ENCODE measurements at regions not wholly inside any gene's neighbourhood (a gene's known extent, or its start where the extent isn't known, plus 50 kb on each side); places are given as distances from the start of the nearest gene placed in this dataset.
"Not testable (repeated sequence)": the region's sequence is repeated elsewhere in the genome, so short reads cannot be mapped to it uniquely, and the experiment has no call there.

DNA sequence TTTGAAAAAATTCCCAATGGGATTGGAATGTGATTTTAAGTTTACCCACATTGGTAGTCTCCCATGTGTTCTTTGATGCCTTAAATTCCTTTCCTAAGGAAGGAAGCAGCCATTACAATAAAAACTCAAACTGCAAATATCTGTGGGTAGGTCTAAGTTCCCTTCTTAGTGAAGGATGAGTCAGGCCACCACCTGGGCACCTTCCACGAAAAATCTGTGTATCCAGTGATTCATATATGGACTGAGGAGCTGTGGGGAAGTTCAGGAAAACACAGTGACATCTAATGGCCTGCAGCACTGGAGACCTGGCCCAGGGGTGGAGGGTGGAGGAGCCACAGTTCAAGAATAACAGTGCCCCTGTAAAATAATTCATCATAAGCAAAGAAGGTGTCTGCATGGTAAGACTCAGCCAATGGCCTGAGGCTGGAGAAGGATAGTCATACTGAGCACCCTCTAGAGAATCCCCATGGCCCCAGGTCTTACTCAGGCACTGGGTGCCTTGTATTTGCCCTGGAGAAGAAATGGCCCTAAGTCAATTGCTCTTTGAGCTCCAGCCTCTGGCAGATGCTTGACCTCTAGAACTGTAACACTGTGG is 248.6 kb downstream of the SP3 start:
- ATAC-seq (no peak), DNase-seq (no peak)
- Mint-ChIP-seq H3K27ac (no peak overlapping the region), H3K4me1 (no peaks in the 10 kb centered on the region), H3K9me3 (ENCODE audit: low read depth) (no peaks in the 10 kb centered on the region), H3K36me3 (ENCODE audit: low read depth) (no peaks in the 10 kb centered on the region), H3K27me3 (peaks cover 33% of the 10 kb centered on the region), H3K4me3 (no peak overlapping the region)
- intact Hi-C loops (cut with DNase I, micrococcal nuclease), result no loop called here
- POLR2A ChIA-PET, result no interaction called here
- CTCF ChIA-PET, result no interaction called here

DNA sequence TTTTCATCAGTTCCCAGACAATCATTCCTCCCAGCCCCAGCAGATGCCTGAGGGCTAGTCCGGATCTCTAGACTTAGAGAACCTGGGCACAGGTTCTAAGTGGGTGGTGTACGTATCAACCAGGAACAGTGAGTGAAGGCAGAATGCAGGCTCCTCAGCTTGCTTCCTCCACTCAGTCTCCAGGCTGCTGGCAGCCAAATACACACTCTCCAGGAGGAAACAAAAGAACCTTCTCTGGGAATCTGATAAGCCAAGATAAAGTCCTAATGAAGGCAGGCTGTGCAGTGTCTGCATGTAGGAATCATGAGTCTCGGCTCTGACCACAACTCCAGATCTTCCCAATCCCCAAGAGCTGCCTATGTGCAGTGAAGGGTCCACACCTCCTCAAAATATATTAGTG is 245.7 kb downstream of the SP3 start:
- Mint-ChIP-seq H3K36me3 (ENCODE audit: low read depth) (no peaks in the 10 kb centered on the region), H3K4me1 (no peaks in the 10 kb centered on the region), H3K4me3 (no peak overlapping the region), H3K27ac (no peak overlapping the region), H3K27me3 (peaks cover 44% of the 10 kb centered on the region), H3K9me3 (ENCODE audit: low read depth) (no peaks in the 10 kb centered on the region)
- no peak for DNase-seq
- intact Hi-C loops (cut with DNase I, micrococcal nuclease), result no loop called here
- no peak for ATAC-seq
- CTCF ChIA-PET, result no interaction called here
- POLR2A ChIA-PET, result no interaction called here

DNA sequence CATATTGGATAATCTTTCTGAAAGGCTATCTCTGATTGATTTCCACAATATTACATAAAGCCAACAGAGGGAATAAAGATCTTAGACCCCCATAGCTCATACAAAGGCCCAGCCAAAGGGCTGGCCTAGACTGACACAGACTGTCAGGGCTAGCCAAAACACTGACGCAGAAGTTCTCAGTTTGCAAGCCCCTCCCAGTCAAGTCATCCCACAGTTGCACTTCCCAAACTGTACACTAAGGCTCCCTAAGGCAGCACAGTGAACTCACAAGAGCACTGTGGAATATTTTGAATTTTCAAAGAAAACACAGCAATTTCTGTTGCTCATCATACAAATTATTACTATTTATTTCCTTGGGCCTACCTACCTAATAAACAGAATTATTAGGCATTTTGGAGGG is 244.9 kb downstream of the SP3 start:
- no peak overlapping the region for H3K4me3 Mint-ChIP-seq
- H3K27me3 Mint-ChIP-seq, result peaks cover 46% of the 10 kb centered on the region
- no peak for DNase-seq
- no peaks in the 10 kb centered on the region for H3K4me1 Mint-ChIP-seq
- CTCF ChIA-PET, result no interaction called here
- POLR2A ChIA-PET, result no interaction called here
- H3K36me3 Mint-ChIP-seq (ENCODE audit: low read depth), result no peaks in the 10 kb centered on the region
- no peaks in the 10 kb centered on the region for H3K9me3 Mint-ChIP-seq (ENCODE audit: low read depth)
- H3K27ac Mint-ChIP-seq, result no peak overlapping the region
- no peak for ATAC-seq
- intact Hi-C loops (cut with DNase I, micrococcal nuclease), result no loop called here

DNA sequence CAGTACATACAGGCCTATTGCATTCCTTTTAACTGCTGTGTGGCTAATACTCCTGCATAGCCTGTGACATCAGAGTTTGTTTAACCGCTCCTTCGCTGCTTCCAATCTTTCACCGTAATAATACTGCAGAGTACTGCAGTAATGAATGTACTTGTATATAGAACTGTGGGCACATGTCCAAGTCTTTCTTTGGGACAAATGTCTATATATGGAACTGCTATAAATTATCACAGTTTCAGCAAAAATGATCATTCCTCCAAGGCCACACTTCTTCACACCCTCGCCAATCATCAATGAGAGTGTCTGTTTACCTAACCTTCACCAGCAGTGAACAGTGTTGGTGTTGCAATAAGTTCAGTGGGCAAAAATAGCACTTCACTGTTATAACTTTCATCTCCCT is 230.4 kb downstream of the SP3 start:
- no peak overlapping the region for H3K27ac Mint-ChIP-seq
- H3K36me3 Mint-ChIP-seq (ENCODE audit: low read depth), result no peaks in the 10 kb centered on the region
- peaks cover 8% of the 10 kb centered on the region for H3K27me3 Mint-ChIP-seq
- DNase-seq (no peak), ATAC-seq (no peak)
- peaks cover 3% of the 10 kb centered on the region for H3K9me3 Mint-ChIP-seq (ENCODE audit: low read depth)
- intact Hi-C loops (cut with DNase I, micrococcal nuclease), result no loop called here
- no peak overlapping the region for H3K4me3 Mint-ChIP-seq
- H3K4me1 Mint-ChIP-seq, result no peaks in the 10 kb centered on the region
- ChIA-PET POLR2A (no interaction called here), CTCF (no interaction called here)

DNA sequence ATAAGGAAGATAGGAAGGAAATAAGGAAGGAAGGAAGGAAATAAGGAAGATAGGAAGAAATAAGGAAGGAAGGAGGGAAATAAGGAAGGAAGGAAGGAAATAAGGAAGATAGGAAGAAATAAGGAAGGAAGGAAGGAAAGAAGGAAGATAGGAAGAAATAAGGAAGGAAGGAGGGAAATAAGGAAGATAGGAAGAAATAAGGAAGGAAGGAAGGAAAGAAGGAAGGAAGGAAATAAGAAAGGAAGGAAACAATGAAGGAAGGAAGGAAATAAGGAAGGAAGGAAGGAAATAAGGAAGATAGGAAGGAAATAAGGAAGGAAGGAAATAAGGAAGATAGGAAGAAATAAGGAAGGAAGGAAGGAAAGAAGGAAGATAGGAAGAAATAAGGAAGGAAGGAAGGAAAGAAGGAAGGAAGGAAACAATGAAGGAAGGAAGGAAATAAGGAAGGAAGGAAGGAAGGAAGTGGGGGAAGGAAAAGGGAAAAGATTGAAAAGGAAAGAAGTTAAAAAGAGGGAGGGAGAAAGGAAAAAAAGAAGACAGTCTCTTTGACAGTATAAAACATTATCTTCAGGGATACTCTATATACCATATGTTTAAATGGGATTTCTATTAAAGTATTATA is 227.1 kb downstream of the SP3 start:
- CTCF ChIA-PET; POLR2A ChIA-PET; H3K4me1 Mint-ChIP-seq; H3K36me3 Mint-ChIP-seq (ENCODE audit: low read depth); ATAC-seq; DNase-seq; H3K27me3 Mint-ChIP-seq; H3K9me3 Mint-ChIP-seq (ENCODE audit: low read depth); intact Hi-C loops (cut with DNase I, micrococcal nuclease); H3K27ac Mint-ChIP-seq; H3K4me3 Mint-ChIP-seq: not testable (repeated sequence)

DNA sequence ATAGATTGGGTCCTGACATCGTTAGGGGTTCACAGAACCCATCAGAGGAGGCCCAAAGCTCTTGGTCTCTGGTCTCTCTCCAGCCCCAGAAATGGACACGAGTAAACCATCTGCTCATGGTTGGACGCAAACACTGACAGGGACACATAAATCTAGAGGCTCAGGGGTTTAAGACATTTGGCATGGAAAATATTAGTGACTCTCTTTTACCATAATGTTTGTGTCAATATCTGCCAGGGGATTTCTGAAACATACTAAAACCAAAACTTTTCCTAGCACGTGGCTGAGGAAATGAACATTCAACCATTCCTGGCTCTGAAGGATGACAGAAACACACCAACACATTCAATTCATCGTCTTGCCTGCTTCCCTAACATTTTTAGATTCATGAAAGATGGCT is 226.2 kb downstream of the SP3 start:
- Mint-ChIP-seq H3K9me3 (ENCODE audit: low read depth) (peaks cover 3% of the 10 kb centered on the region), H3K4me3 (no peak overlapping the region), H3K27me3 (peaks cover 4% of the 10 kb centered on the region), H3K36me3 (ENCODE audit: low read depth) (no peaks in the 10 kb centered on the region), H3K4me1 (no peaks in the 10 kb centered on the region), H3K27ac (no peak overlapping the region)
- POLR2A ChIA-PET, result no interaction called here
- intact Hi-C loops (cut with DNase I, micrococcal nuclease), result no loop called here
- ATAC-seq (no peak), DNase-seq (no peak)
- CTCF ChIA-PET, result no interaction called here

DNA sequence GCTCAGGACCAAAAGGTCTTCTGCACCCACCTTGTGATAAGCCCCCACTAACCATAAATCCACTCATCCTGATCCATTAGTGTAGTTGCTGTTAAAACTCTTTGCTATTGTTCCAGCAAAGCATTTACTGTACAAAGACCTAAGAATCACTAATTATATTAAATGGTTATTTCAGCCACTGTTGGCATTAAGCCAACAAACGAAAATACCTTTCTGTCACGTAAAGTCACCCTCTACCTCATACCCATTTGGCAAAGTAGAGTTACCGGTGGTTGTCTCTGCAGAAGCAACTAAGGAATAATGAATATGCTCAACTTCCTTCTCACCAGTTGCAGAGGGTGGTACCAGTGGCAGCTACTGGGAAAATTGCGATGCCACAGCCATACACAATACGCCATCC is 224.5 kb downstream of the SP3 start:
- H3K9me3 Mint-ChIP-seq (ENCODE audit: low read depth), result peaks cover 3% of the 10 kb centered on the region
- no peak for ATAC-seq
- no peak overlapping the region for H3K4me3 Mint-ChIP-seq
- peaks cover 4% of the 10 kb centered on the region for H3K27me3 Mint-ChIP-seq
- DNase-seq, result no peak
- no peak overlapping the region for H3K27ac Mint-ChIP-seq
- no peaks in the 10 kb centered on the region for H3K36me3 Mint-ChIP-seq (ENCODE audit: low read depth)
- ChIA-PET CTCF (no interaction called here), POLR2A (no interaction called here)
- intact Hi-C loops (cut with DNase I, micrococcal nuclease), result no loop called here
- no peaks in the 10 kb centered on the region for H3K4me1 Mint-ChIP-seq

DNA sequence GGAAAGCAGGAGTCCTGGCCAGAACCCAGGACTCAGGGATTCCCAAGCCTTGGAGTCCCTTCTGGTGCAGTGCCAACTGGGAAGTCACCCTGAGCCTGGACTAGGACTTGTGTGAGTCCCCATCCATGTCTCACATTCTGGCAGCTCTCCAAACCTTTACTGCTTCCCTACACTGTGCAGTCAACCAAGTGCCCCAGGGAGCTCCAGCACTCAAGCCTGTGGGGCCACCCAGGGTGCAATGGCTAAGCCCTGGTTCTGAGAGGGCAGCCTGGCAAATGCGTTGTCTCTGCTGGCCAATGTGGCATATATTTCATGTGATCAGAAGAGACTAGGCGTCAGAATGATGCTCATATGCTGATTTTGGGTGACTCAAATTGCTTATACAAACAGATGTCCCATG is 223.4 kb downstream of the SP3 start:
- CTCF ChIA-PET, result interaction anchor here (0.6 kb wide), 1 partner anchor 341 kb away, joined by 3 read pairs; no protein-coding TSS in a partner anchor
- no peak overlapping the region for H3K4me3 Mint-ChIP-seq
- no peaks in the 10 kb centered on the region for H3K4me1 Mint-ChIP-seq
- intact Hi-C loops (cut with DNase I, micrococcal nuclease), result no loop called here
- peaks cover 3% of the 10 kb centered on the region for H3K9me3 Mint-ChIP-seq (ENCODE audit: low read depth)
- ATAC-seq (no peak), DNase-seq (no peak)
- H3K27me3 Mint-ChIP-seq, result peaks cover 4% of the 10 kb centered on the region
- no peaks in the 10 kb centered on the region for H3K36me3 Mint-ChIP-seq (ENCODE audit: low read depth)
- POLR2A ChIA-PET, result no interaction called here
- H3K27ac Mint-ChIP-seq, result no peak overlapping the region

DNA sequence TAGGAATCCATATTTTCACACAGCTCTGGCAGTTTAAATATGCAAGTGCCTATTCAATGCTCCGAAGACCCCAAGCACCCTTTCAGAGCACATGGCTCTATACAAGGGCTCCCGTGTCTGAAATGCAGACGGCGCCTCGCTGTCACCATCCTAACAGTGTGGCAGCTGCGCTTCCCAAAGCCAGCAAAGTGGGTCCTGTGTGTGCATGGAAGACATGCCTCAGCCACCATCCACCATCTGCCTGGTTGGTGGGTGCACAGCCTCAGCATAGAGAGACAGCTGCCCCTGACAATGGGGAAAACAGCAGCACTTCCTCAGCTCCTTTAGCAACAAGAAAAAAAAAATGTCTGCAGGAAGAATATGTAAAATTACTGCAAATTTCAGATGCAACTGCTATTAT is 218.1 kb downstream of the SP3 start:
- H3K4me1 Mint-ChIP-seq, result no peaks in the 10 kb centered on the region

DNA sequence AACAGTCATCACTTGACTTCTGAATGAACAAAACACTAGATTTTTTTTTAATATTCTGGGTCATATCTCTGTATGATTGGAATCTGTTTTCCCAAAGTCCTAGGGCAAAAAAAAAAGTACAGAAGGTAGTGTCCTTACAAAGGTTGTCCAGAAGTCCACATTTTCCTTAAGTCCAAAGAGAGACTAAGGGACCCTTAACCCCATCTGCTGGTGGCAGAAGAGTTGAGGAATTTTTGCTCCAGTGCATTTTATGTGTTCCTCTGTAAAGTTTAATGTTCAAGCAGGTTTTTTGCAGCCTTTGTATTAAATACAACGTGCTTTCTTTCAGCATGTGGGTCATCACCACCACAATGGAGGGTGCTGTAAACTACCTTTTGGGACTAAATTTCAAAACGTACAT is 215.9 kb downstream of the SP3 start:
- no peak for ATAC-seq
- Mint-ChIP-seq H3K36me3 (ENCODE audit: low read depth) (no peaks in the 10 kb centered on the region), H3K4me3 (no peak overlapping the region), H3K9me3 (ENCODE audit: low read depth) (no peaks in the 10 kb centered on the region), H3K27ac (no peak overlapping the region), H3K4me1 (no peaks in the 10 kb centered on the region), H3K27me3 (peaks cover 6% of the 10 kb centered on the region)
- ChIA-PET POLR2A (no interaction called here), CTCF (interaction anchor here (0.6 to 0.7 kb wide), 2 partner anchors 9 to 13 kb away, joined by 3 to 4 read pairs; no protein-coding TSS in a partner anchor)
- intact Hi-C loops (cut with DNase I, micrococcal nuclease), result loop anchor here in 1 of 2 experiments (5.0 kb wide), 1 partner anchor 593 kb away; no protein-coding TSS in a partner anchor
- no peak for DNase-seq

More for the DNA sequence above, 218.1 kb downstream of the SP3 start:
- CTCF ChIA-PET, result no interaction called here
- POLR2A ChIA-PET, result no interaction called here
- no peak overlapping the region for H3K4me3 Mint-ChIP-seq
- no peak overlapping the region for H3K27ac Mint-ChIP-seq
- no peak for ATAC-seq
- H3K27me3 Mint-ChIP-seq, result peaks cover 8% of the 10 kb centered on the region
- H3K9me3 Mint-ChIP-seq (ENCODE audit: low read depth), result no peaks in the 10 kb centered on the region
- DNase-seq, result no peak
- intact Hi-C loops (cut with DNase I, micrococcal nuclease), result loop anchor here in 1 of 2 experiments (5.0 kb wide), 1 partner anchor 595 kb away; no protein-coding TSS in a partner anchor
- H3K36me3 Mint-ChIP-seq (ENCODE audit: low read depth), result no peaks in the 10 kb centered on the region

DNA sequence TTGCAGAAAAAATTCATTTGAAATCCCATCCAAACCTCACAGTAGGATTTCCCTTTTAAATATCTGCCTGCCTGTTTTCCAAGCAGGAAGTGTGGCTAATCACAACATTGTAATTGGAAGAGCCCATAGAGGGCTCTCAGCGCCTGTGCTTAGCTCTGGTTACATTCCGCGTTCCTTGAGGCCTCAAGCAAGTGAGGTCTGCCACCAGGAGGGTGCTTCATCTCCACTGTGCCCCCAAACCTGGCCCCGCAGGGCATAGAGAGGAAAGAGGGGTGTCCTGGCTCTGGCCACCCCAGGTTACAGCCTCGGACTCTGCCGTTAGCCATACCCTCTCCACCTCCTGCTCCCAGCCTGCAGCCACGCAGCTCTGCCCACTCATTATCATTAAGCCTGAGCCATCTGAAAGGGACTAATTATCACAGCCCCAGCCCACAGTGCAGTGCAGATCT is 214.8 kb downstream of the SP3 start:
- H3K27me3 Mint-ChIP-seq, result peaks cover 6% of the 10 kb centered on the region
- no peaks in the 10 kb centered on the region for H3K9me3 Mint-ChIP-seq (ENCODE audit: low read depth)
- intact Hi-C loops (cut with DNase I, micrococcal nuclease), result loop anchor here (5.0 to 10.0 kb wide), 2 partner anchors 292 to 294 kb away; no protein-coding TSS in a partner anchor
- CTCF ChIA-PET, result no interaction called here
- no peak overlapping the region for H3K4me3 Mint-ChIP-seq
- H3K36me3 Mint-ChIP-seq (ENCODE audit: low read depth), result no peaks in the 10 kb centered on the region
- POLR2A ChIA-PET, result interaction anchor here (0.7 kb wide), 1 partner anchor 113 kb away, joined by 8 read pairs; no protein-coding TSS in a partner anchor
- DNase-seq (no peak), ATAC-seq (no peak)
- no peaks in the 10 kb centered on the region for H3K4me1 Mint-ChIP-seq
- H3K27ac Mint-ChIP-seq, result no peak overlapping the region

DNA sequence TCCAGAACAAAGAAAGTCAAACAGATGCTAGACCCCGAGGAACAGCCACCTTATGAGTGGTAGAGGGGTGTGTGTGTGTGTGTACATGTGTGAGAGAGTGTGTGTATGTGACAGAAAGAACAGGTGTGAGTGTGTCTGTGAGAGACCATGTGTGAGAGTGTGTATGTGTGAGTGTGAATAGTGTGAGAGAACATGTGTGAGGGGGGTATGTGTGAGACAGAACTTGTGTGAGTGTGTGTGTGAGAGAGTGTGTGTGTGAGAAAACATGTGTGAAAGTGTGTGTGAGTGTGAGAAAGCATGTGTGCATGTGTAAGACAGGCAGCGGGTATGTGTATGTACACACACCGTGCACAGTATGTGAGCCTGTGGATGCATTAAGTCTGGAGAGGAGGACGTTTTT is 214.3 kb downstream of the SP3 start:
- CTCF ChIA-PET, result no interaction called here
- intact Hi-C loops (cut with DNase I, micrococcal nuclease), result loop anchor here (5.0 to 10.0 kb wide), 2 partner anchors 291 to 294 kb away; no protein-coding TSS in a partner anchor

More for the DNA sequence above, 214.3 kb downstream of the SP3 start:
- Mint-ChIP-seq H3K27ac (no peak overlapping the region), H3K4me1 (no peaks in the 10 kb centered on the region), H3K27me3 (peaks cover 6% of the 10 kb centered on the region), H3K36me3 (ENCODE audit: low read depth) (no peaks in the 10 kb centered on the region), H3K9me3 (ENCODE audit: low read depth) (no peaks in the 10 kb centered on the region), H3K4me3 (no peak overlapping the region)
- DNase-seq, result no peak
- POLR2A ChIA-PET, result no interaction called here
- no peak for ATAC-seq

All from activated CD4-positive, alpha-beta T cell treated with anti-CD3 and anti-CD28 coated beads for 36 hours (primary cell).